ENCODE measurements at regions not wholly inside any gene's neighbourhood (a gene's known extent, or its start where the extent isn't known, plus 50 kb on each side); places are given as distances from the start of the nearest gene placed in this dataset.
A peak's percentile ranks its signal among the peaks of the same experiment; 100 is the strongest.
"Not testable (repeated sequence)": the region's sequence is repeated elsewhere in the genome, so short reads cannot be mapped to it uniquely, and the experiment has no call there.

- DNase-seq = no peak
Observed at GRCh38 chr6:91082311-91082832, 495.5 kb upstream of the MAP3K7 start.

GRCh38 chr6:91081452-91082067, 494.7 kb upstream of the MAP3K7 start:
- peak; percentile 13 for DNase-seq

GRCh38 chr6:91080871-91081270, 494.0 kb upstream of the MAP3K7 start:
- DNase-seq = no peak

- no peak for DNase-seq
Observed at GRCh38 chr6:91079969-91080368, 493.1 kb upstream of the MAP3K7 start.

- no peak for DNase-seq
Observed at GRCh38 chr6:91075244-91075976, 488.5 kb upstream of the MAP3K7 start.

- no peak for DNase-seq
Observed at GRCh38 chr6:91063362-91063761, 476.5 kb upstream of the MAP3K7 start.

GRCh38 chr6:91057689-91058088, 470.8 kb upstream of the MAP3K7 start:
- no peak for DNase-seq

GRCh38 chr6:91055959-91056358, 469.1 kb upstream of the MAP3K7 start:
- no peak for DNase-seq

GRCh38 chr6:91052473-91053450, 465.9 kb upstream of the MAP3K7 start:
- DNase-seq = not testable (repeated sequence)

GRCh38 chr6:91045161-91045560, 458.3 kb upstream of the MAP3K7 start:
- DNase-seq = no peak

- no peak for DNase-seq
Observed at GRCh38 chr6:91043751-91044150, 456.9 kb upstream of the MAP3K7 start.

GRCh38 chr6:91042656-91043055, 455.8 kb upstream of the MAP3K7 start:
- DNase-seq = no peak

GRCh38 chr6:91033964-91034363, 447.1 kb upstream of the MAP3K7 start:
- DNase-seq = no peak

GRCh38 chr6:91031581-91031980, 444.7 kb upstream of the MAP3K7 start:
- DNase-seq = no peak

GRCh38 chr6:91029211-91029610, 442.3 kb upstream of the MAP3K7 start:
- DNase-seq = no peak

- no peak for DNase-seq
Observed at GRCh38 chr6:91023529-91023928, 436.7 kb upstream of the MAP3K7 start.

GRCh38 chr6:91020744-91021143, 433.9 kb upstream of the MAP3K7 start:
- no peak for DNase-seq

GRCh38 chr6:91018586-91018985, 431.7 kb upstream of the MAP3K7 start:
- DNase-seq = no peak

- DNase-seq = no peak
Observed at GRCh38 chr6:91013511-91013910, 426.6 kb upstream of the MAP3K7 start.

GRCh38 chr6:90997076-90997475, 410.2 kb upstream of the MAP3K7 start:
- DNase-seq = no peak

- DNase-seq = no peak
Observed at GRCh38 chr6:90993770-90994169, 406.9 kb upstream of the MAP3K7 start.

- no peak for DNase-seq
Observed at GRCh38 chr6:90989763-90990162, 402.9 kb upstream of the MAP3K7 start.

- DNase-seq = no peak
Observed at GRCh38 chr6:90984066-90984465, 397.2 kb upstream of the MAP3K7 start.
